Body of pancreas (tissue), 4 donors: ENCODE measurements at regions not wholly inside any gene's neighbourhood (a gene's known extent, or its start where the extent isn't known, plus 50 kb on each side); places are given as distances from the start of the nearest gene placed in this dataset.

Experiments
- POLR2A ChIP-seq, 3 donors: fragments of 450-650 bp; IDR thresholded peaks; one replicate each; pipeline ENCODE4 v1.6.1; 2016; ENCODE audit warnings: antibody characterized with exemption in 3 of 3, mild to moderate bottlenecking in 2 of 3
- TF ChIP-seq, protein P1 (sequence below), 7 experiments: fragments of 450-650 bp in 4 of 7; fragments of 200-600 bp in 3 of 7; sonication (generic) in 3 of 7; IDR thresholded peaks; one replicate each; pipeline ENCODE4 v1.5.1; 2016 to 2019; ENCODE audit warnings: antibody characterized with exemption in 7 of 7

- no peak for TF ChIP-seq POLR2A (IDR thresholded peaks at IDR 0.05)
- TF ChIP-seq, protein P1, sequence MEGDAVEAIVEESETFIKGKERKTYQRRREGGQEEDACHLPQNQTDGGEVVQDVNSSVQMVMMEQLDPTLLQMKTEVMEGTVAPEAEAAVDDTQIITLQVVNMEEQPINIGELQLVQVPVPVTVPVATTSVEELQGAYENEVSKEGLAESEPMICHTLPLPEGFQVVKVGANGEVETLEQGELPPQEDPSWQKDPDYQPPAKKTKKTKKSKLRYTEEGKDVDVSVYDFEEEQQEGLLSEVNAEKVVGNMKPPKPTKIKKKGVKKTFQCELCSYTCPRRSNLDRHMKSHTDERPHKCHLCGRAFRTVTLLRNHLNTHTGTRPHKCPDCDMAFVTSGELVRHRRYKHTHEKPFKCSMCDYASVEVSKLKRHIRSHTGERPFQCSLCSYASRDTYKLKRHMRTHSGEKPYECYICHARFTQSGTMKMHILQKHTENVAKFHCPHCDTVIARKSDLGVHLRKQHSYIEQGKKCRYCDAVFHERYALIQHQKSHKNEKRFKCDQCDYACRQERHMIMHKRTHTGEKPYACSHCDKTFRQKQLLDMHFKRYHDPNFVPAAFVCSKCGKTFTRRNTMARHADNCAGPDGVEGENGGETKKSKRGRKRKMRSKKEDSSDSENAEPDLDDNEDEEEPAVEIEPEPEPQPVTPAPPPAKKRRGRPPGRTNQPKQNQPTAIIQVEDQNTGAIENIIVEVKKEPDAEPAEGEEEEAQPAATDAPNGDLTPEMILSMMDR (IDR thresholded peaks at IDR 0.05), result no peak
Measured at GRCh38 chr13:90769387-90769786, 578.1 kb upstream of the MIR17HG start.
